ENCODE measurements at regions not wholly inside any gene's neighbourhood (a gene's known extent, or its start where the extent isn't known, plus 50 kb on each side); places are given as distances from the start of the nearest gene placed in this dataset.
A peak's percentile ranks its signal among the peaks of the same experiment; 100 is the strongest.

GRCh38 chr16:48085729-48086128 lies 70.1 kb downstream of the ABCC12 start:
- Histone ChIP-seq H3K27ac (no peak overlapping the region), H3K9me3 (no peaks in the 10 kb centered on the region), H3K27me3 (no peaks in the 10 kb centered on the region), H3K36me3 (no peaks in the 10 kb centered on the region), H3K4me1 (no peaks in the 10 kb centered on the region), H3K4me3 (no peak overlapping the region)
- TF ChIP-seq CTCF (IDR thresholded peaks at IDR 0.05), result no peak
- intact Hi-C loops (cut with DNase I), result no loop called here
- ATAC-seq, result no peak
- no peak for DNase-seq

GRCh38 chr16:48084826-48085225 lies 71.0 kb downstream of the ABCC12 start:
- intact Hi-C loops (cut with DNase I), result no loop called here
- H3K36me3 ChIP-seq, result no peaks in the 10 kb centered on the region
- ATAC-seq (no peak), DNase-seq (no peak)
- no peaks in the 10 kb centered on the region for H3K9me3 ChIP-seq
- no peaks in the 10 kb centered on the region for H3K27me3 ChIP-seq
- no peak for TF ChIP-seq CTCF (IDR thresholded peaks at IDR 0.05)
- no peak overlapping the region for H3K4me3 ChIP-seq
- no peaks in the 10 kb centered on the region for H3K4me1 ChIP-seq
- no peak overlapping the region for H3K27ac ChIP-seq

GRCh38 chr16:48082516-48082915 lies 73.3 kb downstream of the ABCC12 start:
- Histone ChIP-seq H3K9me3 (no peaks in the 10 kb centered on the region), H3K4me3 (no peak overlapping the region), H3K27ac (no peak overlapping the region), H3K4me1 (no peaks in the 10 kb centered on the region), H3K36me3 (no peaks in the 10 kb centered on the region), H3K27me3 (no peaks in the 10 kb centered on the region)
- intact Hi-C loops (cut with DNase I), result no loop called here
- peak; percentile 20 for ATAC-seq
- TF ChIP-seq CTCF (IDR thresholded peaks at IDR 0.05), result no peak
- no peak for DNase-seq

- TF ChIP-seq CTCF (IDR thresholded peaks at IDR 0.05), result no peak
- ATAC-seq (no peak), DNase-seq (no peak)
- Histone ChIP-seq H3K4me3 (no peak overlapping the region), H3K27ac (no peak overlapping the region), H3K27me3 (no peaks in the 10 kb centered on the region), H3K9me3 (no peaks in the 10 kb centered on the region), H3K36me3 (no peaks in the 10 kb centered on the region), H3K4me1 (no peaks in the 10 kb centered on the region)
- intact Hi-C loops (cut with DNase I), result no loop called here
Observed at GRCh38 chr16:48081656-48082055, 74.1 kb downstream of the ABCC12 start.

- Histone ChIP-seq H3K4me3 (no peak overlapping the region), H3K27ac (no peak overlapping the region), H3K36me3 (no peaks in the 10 kb centered on the region), H3K9me3 (no peaks in the 10 kb centered on the region), H3K4me1 (no peaks in the 10 kb centered on the region), H3K27me3 (no peaks in the 10 kb centered on the region)
- ATAC-seq, result peak; percentile 17
- no peak for DNase-seq
- no peak for TF ChIP-seq CTCF (IDR thresholded peaks at IDR 0.05)
- intact Hi-C loops (cut with DNase I), result no loop called here
Observed at GRCh38 chr16:48076455-48077012, 79.3 kb downstream of the ABCC12 start.

GRCh38 chr16:48075398-48075797 lies 80.4 kb downstream of the ABCC12 start:
- Histone ChIP-seq H3K4me3 (no peak overlapping the region), H3K27ac (no peak overlapping the region), H3K4me1 (no peaks in the 10 kb centered on the region), H3K36me3 (no peaks in the 10 kb centered on the region), H3K9me3 (no peaks in the 10 kb centered on the region), H3K27me3 (no peaks in the 10 kb centered on the region)
- no peak for TF ChIP-seq CTCF (IDR thresholded peaks at IDR 0.05)
- intact Hi-C loops (cut with DNase I), result no loop called here
- DNase-seq (no peak), ATAC-seq (peak; percentile 9)
